Upper lobe of left lung (tissue), 6 donors: ENCODE measurements at regions not wholly inside any gene's neighbourhood (a gene's known extent, or its start where the extent isn't known, plus 50 kb on each side); places are given as distances from the start of the nearest gene placed in this dataset.

Experiments
- ATAC-seq, 2 donors: fragments of 200-7000 bp; cut with Tn5 transposase; one replicate each; pipeline ENCODE4 v1.9.1; 2022; ENCODE audit warnings: mild to moderate bottlenecking in 2 of 2, moderate library complexity in 2 of 2; ENCODE audit not compliant: low FRiP score in 2 of 2
- DNase-seq, 2 donors: peaks; one replicate each; pipeline ENCODE4 v3.0.0-alpha.2; 2019 to 2020
- H3K27ac ChIP-seq, 4 donors: fragments of 200-600 bp; sonication (generic); one replicate each; pipeline ENCODE4 v1.5.1; 2016 to 2019
- H3K27me3 ChIP-seq, 4 donors: fragments of 200-600 bp; sonication (generic); one replicate each; pipeline ENCODE4 v1.5.1; 2017 to 2019
- H3K36me3 ChIP-seq, 4 donors: fragments of 200-600 bp; sonication (generic); one replicate each; pipeline ENCODE4 v1.5.1; 2016 to 2019
- H3K4me1 ChIP-seq, 4 donors: fragments of 200-600 bp; sonication (generic); one replicate each; pipeline ENCODE4 v1.5.1; 2018 to 2019
- H3K4me3 ChIP-seq, 4 donors: fragments of 200-600 bp; sonication (generic); one replicate each; pipeline ENCODE4 v1.5.1; 2017 to 2019; ENCODE audit warnings: mild to moderate bottlenecking in 2 of 4, moderate library complexity in 1 of 4
- H3K9me3 ChIP-seq, 4 donors: fragments of 200-600 bp; sonication (generic); one replicate each; pipeline ENCODE4 v1.5.1; 2018 to 2019
- CTCF ChIP-seq, 6 experiments: fragments of 450-650 bp in 4 of 6; fragments of 200-600 bp in 2 of 6; sonication (generic) in 2 of 6; IDR thresholded peaks; one replicate each; pipeline ENCODE4 v1.5.1; 2016 to 2019; ENCODE audit warnings: antibody characterized with exemption in 6 of 6
- EP300 ChIP-seq, 4 donors: sonication (generic); formaldehyde crosslinking; IDR thresholded peaks; one replicate each; pipeline ENCODE4 v1.5.1; 2017; ENCODE audit warnings: antibody characterized with exemption in 4 of 4, control low read depth in 2 of 4
- POLR2A ChIP-seq, 4 donors: fragments of 450-650 bp; IDR thresholded peaks; one replicate each; pipeline ENCODE4 v1.5.1; 2016 to 2017; ENCODE audit warnings: antibody characterized with exemption in 4 of 4, mild to moderate bottlenecking in 2 of 4
- POLR2AphosphoS5 ChIP-seq, 2 donors: sonication (generic); formaldehyde crosslinking; IDR thresholded peaks; one replicate each; pipeline ENCODE4 v1.5.1; 2017; ENCODE audit warnings: antibody characterized with exemption in 2 of 2
- WGBS, 2 donors: methylation state at CpG; one replicate each; pipeline ENCODE4 v1.1.5; 2017 to 2018; 5-methylcytosine and 5-hydroxymethylcytosine counted together
- donor health status: DM: no; HTN: no; CAD: no; lungs with moderate emphysema.
- donor health status: DM: no; HTN: yes; CAD: no; lungs with severe emphysema.

- Histone ChIP-seq H3K36me3 (no peaks in the 10 kb centered on the region), H3K27ac (no peak overlapping the region), H3K4me3 (no peak overlapping the region), H3K27me3 (no peaks in the 10 kb centered on the region), H3K9me3 (no peaks in the 10 kb centered on the region), H3K4me1 (no peaks in the 10 kb centered on the region)
- 73 to 88% methylated on average over 2 to 3 of the region's 3 CpGs for WGBS, 2 donors
- DNase-seq: no peak
- ATAC-seq: no peak
- TF ChIP-seq EP300 (IDR thresholded peaks at IDR 0.05): no peak
- no peak for TF ChIP-seq POLR2A (IDR thresholded peaks at IDR 0.05)
- no peak for TF ChIP-seq CTCF (IDR thresholded peaks at IDR 0.05)
- no peak for TF ChIP-seq POLR2AphosphoS5 (IDR thresholded peaks at IDR 0.05)
These were observed 78.2 kb upstream of the MAN2A1 start for GRCh38 chr5:109611505-109611904.

GRCh38 chr5:109611061-109611460 is 78.7 kb upstream of the MAN2A1 start:
- DNase-seq (no peak), ATAC-seq (no peak)
- Histone ChIP-seq H3K27me3 (no peaks in the 10 kb centered on the region), H3K4me1 (no peaks in the 10 kb centered on the region), H3K27ac (no peak overlapping the region), H3K9me3 (no peaks in the 10 kb centered on the region), H3K36me3 (no peaks in the 10 kb centered on the region), H3K4me3 (no peak overlapping the region)
- 91% methylated on average over 4 of the region's 4 CpGs for WGBS, 2 donors
- TF ChIP-seq POLR2A (IDR thresholded peaks at IDR 0.05) (no peak), CTCF (IDR thresholded peaks at IDR 0.05) (no peak), EP300 (IDR thresholded peaks at IDR 0.05) (no peak), POLR2AphosphoS5 (IDR thresholded peaks at IDR 0.05) (no peak)

- TF ChIP-seq POLR2A (IDR thresholded peaks at IDR 0.05) (no peak), CTCF (IDR thresholded peaks at IDR 0.05) (no peak), EP300 (IDR thresholded peaks at IDR 0.05) (no peak), POLR2AphosphoS5 (IDR thresholded peaks at IDR 0.05) (no peak)
- Histone ChIP-seq H3K36me3 (no peaks in the 10 kb centered on the region), H3K27ac (no peak overlapping the region), H3K27me3 (no peaks in the 10 kb centered on the region), H3K9me3 (no peaks in the 10 kb centered on the region), H3K4me1 (no peaks in the 10 kb centered on the region), H3K4me3 (no peak overlapping the region)
- ATAC-seq: no peak
- DNase-seq: no peak
- 53 to 65% methylated on average over 3 of the region's 3 CpGs for WGBS, 2 donors
These were observed 79.1 kb upstream of the MAN2A1 start for GRCh38 chr5:109610581-109610980.

GRCh38 chr5:109605207-109605730 is 84.5 kb upstream of the MAN2A1 start:
- ATAC-seq (no peak), DNase-seq (no peak)
- Histone ChIP-seq H3K27ac (no peak overlapping the region), H3K36me3 (no peaks in the 10 kb centered on the region), H3K27me3 (no peaks in the 10 kb centered on the region), H3K4me3 (no peak overlapping the region), H3K4me1 (no peaks in the 10 kb centered on the region), H3K9me3 (no peaks in the 10 kb centered on the region)
- TF ChIP-seq EP300 (IDR thresholded peaks at IDR 0.05): no peak
- no peak for TF ChIP-seq POLR2AphosphoS5 (IDR thresholded peaks at IDR 0.05)
- no peak for TF ChIP-seq CTCF (IDR thresholded peaks at IDR 0.05)
- no peak for TF ChIP-seq POLR2A (IDR thresholded peaks at IDR 0.05)
- WGBS, 2 donors: 82 to 86% methylated on average over 3 of the region's 3 CpGs

- Histone ChIP-seq H3K9me3 (no peaks in the 10 kb centered on the region), H3K27me3 (no peaks in the 10 kb centered on the region), H3K27ac (no peak overlapping the region), H3K4me1 (no peaks in the 10 kb centered on the region), H3K4me3 (no peak overlapping the region), H3K36me3 (no peaks in the 10 kb centered on the region)
- ATAC-seq: no peak
- 93 to 100% methylated on average over 1 of the region's 1 CpG for WGBS, 2 donors
- no peak for TF ChIP-seq POLR2A (IDR thresholded peaks at IDR 0.05)
- no peak for TF ChIP-seq POLR2AphosphoS5 (IDR thresholded peaks at IDR 0.05)
- TF ChIP-seq CTCF (IDR thresholded peaks at IDR 0.05): no peak
- TF ChIP-seq EP300 (IDR thresholded peaks at IDR 0.05): no peak
- no peak for DNase-seq
These were observed 85.0 kb upstream of the MAN2A1 start for GRCh38 chr5:109604758-109605157.
